ENCODE measurements at regions not wholly inside any gene's neighbourhood (a gene's known extent, or its start where the extent isn't known, plus 50 kb on each side); places are given as distances from the start of the nearest gene placed in this dataset.

DNA sequence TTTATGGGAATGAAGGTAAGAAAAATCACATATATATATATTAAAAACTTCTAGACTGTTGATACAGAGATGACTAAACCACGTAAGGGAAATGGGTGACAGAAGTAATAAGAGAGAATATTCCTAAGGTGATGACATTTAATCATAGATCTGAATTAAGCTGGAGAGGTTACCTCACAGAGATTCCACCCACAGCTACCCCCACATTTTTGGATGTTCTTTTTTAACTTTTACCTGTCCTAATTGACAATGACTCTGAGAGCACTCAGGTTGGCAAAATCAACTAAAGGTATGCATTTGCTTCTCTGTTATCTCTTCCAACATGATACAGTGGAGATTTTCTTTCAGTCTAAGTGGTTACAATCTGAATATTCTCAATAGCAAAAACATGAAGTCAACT is 1280.6 kb downstream of the CDH11 start:
- H3K4me3 ChIP-seq (ENCODE audit: low read depth, low read length) = no peak overlapping the region
- TF ChIP-seq, protein P1, sequence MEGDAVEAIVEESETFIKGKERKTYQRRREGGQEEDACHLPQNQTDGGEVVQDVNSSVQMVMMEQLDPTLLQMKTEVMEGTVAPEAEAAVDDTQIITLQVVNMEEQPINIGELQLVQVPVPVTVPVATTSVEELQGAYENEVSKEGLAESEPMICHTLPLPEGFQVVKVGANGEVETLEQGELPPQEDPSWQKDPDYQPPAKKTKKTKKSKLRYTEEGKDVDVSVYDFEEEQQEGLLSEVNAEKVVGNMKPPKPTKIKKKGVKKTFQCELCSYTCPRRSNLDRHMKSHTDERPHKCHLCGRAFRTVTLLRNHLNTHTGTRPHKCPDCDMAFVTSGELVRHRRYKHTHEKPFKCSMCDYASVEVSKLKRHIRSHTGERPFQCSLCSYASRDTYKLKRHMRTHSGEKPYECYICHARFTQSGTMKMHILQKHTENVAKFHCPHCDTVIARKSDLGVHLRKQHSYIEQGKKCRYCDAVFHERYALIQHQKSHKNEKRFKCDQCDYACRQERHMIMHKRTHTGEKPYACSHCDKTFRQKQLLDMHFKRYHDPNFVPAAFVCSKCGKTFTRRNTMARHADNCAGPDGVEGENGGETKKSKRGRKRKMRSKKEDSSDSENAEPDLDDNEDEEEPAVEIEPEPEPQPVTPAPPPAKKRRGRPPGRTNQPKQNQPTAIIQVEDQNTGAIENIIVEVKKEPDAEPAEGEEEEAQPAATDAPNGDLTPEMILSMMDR (IDR thresholded peaks at IDR 0.05; ENCODE audit: low read depth, low read length, missing control alignments) = no peak
- DNase-seq (ENCODE audit: low read depth) = no peak

DNA sequence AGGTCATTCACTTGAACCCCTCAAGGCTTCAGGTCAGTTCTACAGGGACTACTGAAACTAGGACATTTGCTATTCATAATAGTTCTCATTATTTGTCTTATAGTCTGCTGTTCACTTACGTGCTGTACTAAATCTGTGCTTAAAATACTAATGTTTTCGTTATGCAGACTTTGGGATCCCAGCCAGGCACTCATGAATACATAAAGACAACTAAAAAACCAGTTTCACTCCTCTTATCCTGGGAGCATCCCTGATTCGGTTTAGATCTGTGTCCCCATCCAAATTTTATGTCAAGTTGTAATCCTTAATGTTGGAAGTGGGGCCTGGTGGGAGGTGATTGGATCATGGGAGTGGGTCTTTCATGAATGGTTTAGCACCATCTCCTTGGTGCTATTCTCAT is 1291.8 kb downstream of the CDH11 start:
- DNase-seq (ENCODE audit: low read depth) = no peak
- TF ChIP-seq, protein P1 (IDR thresholded peaks at IDR 0.05; ENCODE audit: low read depth, low read length, missing control alignments) = no peak
- H3K4me3 ChIP-seq (ENCODE audit: low read depth, low read length) = no peak overlapping the region

DNA sequence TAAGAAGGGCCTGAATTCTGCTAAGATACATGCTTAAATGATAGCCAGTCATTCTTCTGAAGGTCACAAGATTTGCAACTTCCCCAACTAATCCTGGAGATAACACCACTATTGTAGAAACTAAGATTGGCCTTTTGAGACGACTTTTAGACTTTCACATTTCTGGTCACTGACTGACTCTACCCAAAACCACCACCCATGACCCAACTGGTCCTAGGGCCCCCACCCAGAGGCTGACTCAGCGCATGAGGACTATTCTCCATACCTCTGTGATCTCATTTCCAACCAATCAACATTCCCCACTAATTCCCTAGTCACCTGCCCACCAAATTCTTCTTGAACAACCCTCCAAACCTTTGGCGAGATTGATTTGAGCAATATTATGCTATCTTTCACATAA is 1299.0 kb downstream of the CDH11 start:
- no peak overlapping the region for H3K4me3 ChIP-seq (ENCODE audit: low read depth, low read length)
- TF ChIP-seq, protein P1 (IDR thresholded peaks at IDR 0.05; ENCODE audit: low read depth, low read length, missing control alignments) = no peak
- no peak for DNase-seq (ENCODE audit: low read depth)

DNA sequence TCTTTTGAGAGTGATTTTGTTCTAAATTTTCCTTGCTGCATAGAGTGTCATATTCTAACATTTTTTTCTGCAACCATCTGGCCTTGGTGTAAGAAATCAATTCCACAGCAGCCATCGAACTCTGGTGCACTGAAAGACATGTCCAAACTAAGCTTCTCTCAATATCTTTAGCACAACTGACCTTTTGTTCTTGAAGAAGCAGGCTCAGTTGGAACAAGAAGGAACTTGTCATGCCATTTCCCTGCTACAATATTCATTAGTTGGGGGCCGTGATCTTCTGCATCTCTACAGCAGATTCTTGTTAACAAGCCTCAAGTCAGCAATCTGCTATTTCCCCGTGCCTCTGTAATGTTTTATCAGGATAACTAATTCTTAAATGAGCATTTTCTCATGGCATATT is 1305.6 kb downstream of the CDH11 start:
- H3K4me3 ChIP-seq (ENCODE audit: low read depth, low read length) = no peak overlapping the region
- DNase-seq (ENCODE audit: low read depth) = no peak
- TF ChIP-seq, protein P1 (IDR thresholded peaks at IDR 0.05; ENCODE audit: low read depth, low read length, missing control alignments) = no peak

DNA sequence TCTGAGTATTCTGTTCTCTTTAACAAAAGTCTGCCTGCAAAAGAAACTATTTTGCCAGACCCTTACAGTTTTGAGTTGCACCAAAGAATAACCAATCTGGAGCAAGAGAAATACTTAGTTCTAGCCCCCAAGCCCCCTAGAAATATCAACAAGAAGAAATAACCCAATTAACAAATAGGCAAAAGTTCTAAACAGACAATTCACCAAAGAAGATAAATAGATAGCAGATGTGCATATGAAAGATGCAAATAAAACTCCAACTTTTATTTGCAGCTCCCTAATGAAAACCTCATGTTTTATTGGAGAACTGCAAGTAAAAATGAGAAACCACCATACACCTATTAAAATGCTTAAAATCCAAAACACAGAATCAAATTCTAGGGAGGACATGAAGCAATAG is 1308.0 kb downstream of the CDH11 start:
- TF ChIP-seq, protein P1 (IDR thresholded peaks at IDR 0.05; ENCODE audit: low read depth, low read length, missing control alignments) = no peak
- no peak for DNase-seq (ENCODE audit: low read depth)
- H3K4me3 ChIP-seq (ENCODE audit: low read depth, low read length) = no peak overlapping the region

DNA sequence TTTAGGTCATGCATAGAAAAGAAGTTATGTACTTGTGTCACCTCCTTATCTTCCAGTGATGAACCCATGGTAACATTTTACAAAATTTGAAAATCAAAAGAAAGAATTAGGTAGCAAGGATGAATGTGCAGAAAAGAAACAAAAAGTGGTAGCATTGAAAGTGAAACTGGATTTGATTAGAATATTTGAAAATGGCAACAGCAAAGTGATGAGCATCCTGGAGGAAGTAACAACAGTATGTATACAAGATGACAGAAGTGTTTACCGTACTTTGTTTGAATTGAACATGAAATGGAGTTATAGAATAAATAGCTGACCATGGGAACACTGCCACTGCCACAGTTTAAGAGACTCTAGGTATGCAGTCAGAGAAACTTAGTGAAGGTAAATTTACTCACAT is 1313.1 kb downstream of the CDH11 start:
- no peak overlapping the region for H3K4me3 ChIP-seq (ENCODE audit: low read depth, low read length)
- TF ChIP-seq, protein P1 (IDR thresholded peaks at IDR 0.05; ENCODE audit: low read depth, low read length, missing control alignments) = no peak
- DNase-seq (ENCODE audit: low read depth) = no peak

DNA sequence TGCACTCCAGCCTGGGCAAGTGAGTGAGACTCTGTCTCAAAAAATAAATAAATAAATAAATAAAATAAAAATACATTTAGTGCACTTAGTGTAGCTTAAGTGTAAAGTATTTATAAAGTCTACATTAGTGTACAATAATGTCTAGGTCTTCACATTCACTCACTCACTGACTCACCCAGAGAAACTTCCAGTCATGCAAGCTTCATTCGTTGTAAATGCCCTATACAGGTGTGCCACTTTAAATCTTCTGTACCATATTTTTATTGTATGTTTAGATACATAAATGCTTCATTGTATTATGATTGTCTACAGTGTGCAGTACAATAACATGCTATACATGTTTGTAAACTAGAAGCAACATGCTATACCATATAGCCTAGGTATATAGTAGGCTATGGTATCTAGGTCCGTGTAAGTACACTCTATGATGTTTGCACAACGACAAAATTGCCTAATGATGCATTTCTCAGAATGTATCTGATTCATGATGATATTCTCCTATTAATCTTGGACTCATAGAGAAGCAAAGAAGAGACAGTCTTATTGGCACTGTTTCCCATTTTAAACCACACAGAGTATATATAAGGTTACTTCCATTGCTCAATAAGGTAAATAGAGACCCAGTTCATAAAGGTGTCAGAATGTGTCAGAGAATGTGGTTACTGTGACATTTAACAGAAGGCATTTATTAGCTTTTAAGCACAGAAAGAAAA is 1314.9 kb downstream of the CDH11 start:
- TF ChIP-seq, protein P1 (IDR thresholded peaks at IDR 0.05; ENCODE audit: low read depth, low read length, missing control alignments) = no peak
- no peak overlapping the region for H3K4me3 ChIP-seq (ENCODE audit: low read depth, low read length)
- no peak for DNase-seq (ENCODE audit: low read depth)

All from GM12864 (cell line).